ENCODE measurements at regions not wholly inside any gene's neighbourhood (a gene's known extent, or its start where the extent isn't known, plus 50 kb on each side); places are given as distances from the start of the nearest gene placed in this dataset.

- ATAC-seq (ENCODE audit: low read depth in 2 of 2) (no peak), DNase-seq (no peak)
- Histone ChIP-seq H3K4me1 (ENCODE audit: control insufficient read depth, insufficient read depth, low read length, poor library complexity, severe bottlenecking) (no peaks in the 10 kb centered on the region), H3K36me3 (ENCODE audit: control insufficient read depth, insufficient read depth, low read length) (no peaks in the 10 kb centered on the region), H3K4me3 (ENCODE audit: low read depth, low read length) (no peak overlapping the region), H3K27me3 (ENCODE audit: control insufficient read depth, insufficient read depth, low read length) (no peaks in the 10 kb centered on the region), H3K27ac (ENCODE audit: insufficient read depth, low read length, poor library complexity, severe bottlenecking) (no peak overlapping the region), H3K9me3 (ENCODE audit: control insufficient read depth in 2 of 2, low read length in 2 of 2) (no peaks in the 10 kb centered on the region)
- Mint-ChIP-seq H3K27ac (no peak overlapping the region), H3K4me1 (no peaks in the 10 kb centered on the region), H3K27me3 (no peaks in the 10 kb centered on the region), H3K36me3 (no peaks in the 10 kb centered on the region), H3K4me3 (no peak overlapping the region), H3K9me3 (peaks cover 0 to 1% (median 0%) of the 10 kb centered on the region in 7 donors)
Observed at GRCh38 chr15:77796046-77796729, 163.5 kb upstream of the LINGO1 start.

- no peaks in the 10 kb centered on the region for H3K27me3 ChIP-seq (ENCODE audit: control insufficient read depth, insufficient read depth, low read length)
- Mint-ChIP-seq H3K9me3 (peaks cover 0 to 3% (median 0%) of the 10 kb centered on the region in 7 donors), H3K27me3 (no peaks in the 10 kb centered on the region), H3K36me3 (no peaks in the 10 kb centered on the region), H3K4me1 (no peaks in the 10 kb centered on the region), H3K4me3 (no peak overlapping the region), H3K27ac (no peak overlapping the region)
- no peaks in the 10 kb centered on the region for H3K9me3 ChIP-seq (ENCODE audit: control insufficient read depth in 2 of 2, low read length in 2 of 2)
- H3K36me3 ChIP-seq (ENCODE audit: control insufficient read depth, insufficient read depth, low read length), result no peaks in the 10 kb centered on the region
- no peak for DNase-seq
- no peak overlapping the region for H3K4me3 ChIP-seq (ENCODE audit: low read depth, low read length)
- ATAC-seq (ENCODE audit: low read depth in 2 of 2), result no peak
- no peak overlapping the region for H3K27ac ChIP-seq (ENCODE audit: insufficient read depth, low read length, poor library complexity, severe bottlenecking)
- H3K4me1 ChIP-seq (ENCODE audit: control insufficient read depth, insufficient read depth, low read length, poor library complexity, severe bottlenecking), result no peaks in the 10 kb centered on the region
Observed at GRCh38 chr15:77795446-77795845, 162.7 kb upstream of the LINGO1 start.

- H3K27me3 ChIP-seq (ENCODE audit: control insufficient read depth, insufficient read depth, low read length), result no peaks in the 10 kb centered on the region
- H3K4me3 Mint-ChIP-seq, result no peak overlapping the region
- H3K27ac Mint-ChIP-seq, result no peak overlapping the region
Observed at GRCh38 chr15:77791941-77792340, 159.2 kb upstream of the LINGO1 start.

GRCh38 chr15:77790481-77790880 lies 157.8 kb upstream of the LINGO1 start:
- H3K27me3 Mint-ChIP-seq, result no peaks in the 10 kb centered on the region

More at GRCh38 chr15:77791941-77792340, 159.2 kb upstream of the LINGO1 start:
- Mint-ChIP-seq H3K36me3 (no peaks in the 10 kb centered on the region), H3K27me3 (no peaks in the 10 kb centered on the region), H3K9me3 (peaks cover 0 to 3% (median 0%) of the 10 kb centered on the region in 7 donors), H3K4me1 (no peaks in the 10 kb centered on the region)
- ATAC-seq (ENCODE audit: low read depth in 2 of 2), result no peak
- Histone ChIP-seq H3K27ac (ENCODE audit: insufficient read depth, low read length, poor library complexity, severe bottlenecking) (no peak overlapping the region), H3K4me3 (ENCODE audit: low read depth, low read length) (no peak overlapping the region), H3K36me3 (ENCODE audit: control insufficient read depth, insufficient read depth, low read length) (no peaks in the 10 kb centered on the region), H3K4me1 (ENCODE audit: control insufficient read depth, insufficient read depth, low read length, poor library complexity, severe bottlenecking) (no peaks in the 10 kb centered on the region), H3K9me3 (ENCODE audit: control insufficient read depth in 2 of 2, low read length in 2 of 2) (no peaks in the 10 kb centered on the region)
- no peak for DNase-seq

GRCh38 chr15:77786956-77787355 lies 154.2 kb upstream of the LINGO1 start:
- Histone ChIP-seq H3K9me3 (ENCODE audit: control insufficient read depth in 2 of 2, low read length in 2 of 2) (no peaks in the 10 kb centered on the region), H3K36me3 (ENCODE audit: control insufficient read depth, insufficient read depth, low read length) (no peaks in the 10 kb centered on the region), H3K27me3 (ENCODE audit: control insufficient read depth, insufficient read depth, low read length) (no peaks in the 10 kb centered on the region), H3K4me3 (ENCODE audit: low read depth, low read length) (no peak overlapping the region), H3K4me1 (ENCODE audit: control insufficient read depth, insufficient read depth, low read length, poor library complexity, severe bottlenecking) (no peaks in the 10 kb centered on the region), H3K27ac (ENCODE audit: insufficient read depth, low read length, poor library complexity, severe bottlenecking) (no peak overlapping the region)
- Mint-ChIP-seq H3K4me3 (no peak overlapping the region), H3K27me3 (no peaks in the 10 kb centered on the region), H3K4me1 (no peaks in the 10 kb centered on the region), H3K27ac (no peak overlapping the region), H3K9me3 (peaks cover 0 to 5% (median 0%) of the 10 kb centered on the region in 7 donors), H3K36me3 (no peaks in the 10 kb centered on the region)
- no peak for ATAC-seq (ENCODE audit: low read depth in 2 of 2)
- DNase-seq, result no peak

More at GRCh38 chr15:77790481-77790880, 157.8 kb upstream of the LINGO1 start:
- Histone ChIP-seq H3K4me3 (ENCODE audit: low read depth, low read length) (no peak overlapping the region), H3K27ac (ENCODE audit: insufficient read depth, low read length, poor library complexity, severe bottlenecking) (no peak overlapping the region), H3K9me3 (ENCODE audit: control insufficient read depth in 2 of 2, low read length in 2 of 2) (no peaks in the 10 kb centered on the region), H3K36me3 (ENCODE audit: control insufficient read depth, insufficient read depth, low read length) (no peaks in the 10 kb centered on the region), H3K27me3 (ENCODE audit: control insufficient read depth, insufficient read depth, low read length) (no peaks in the 10 kb centered on the region), H3K4me1 (ENCODE audit: control insufficient read depth, insufficient read depth, low read length, poor library complexity, severe bottlenecking) (no peaks in the 10 kb centered on the region)
- no peaks in the 10 kb centered on the region for H3K36me3 Mint-ChIP-seq
- no peak for DNase-seq
- ATAC-seq (ENCODE audit: low read depth in 2 of 2), result no peak
- no peaks in the 10 kb centered on the region for H3K4me1 Mint-ChIP-seq
- H3K27ac Mint-ChIP-seq, result no peak overlapping the region
- H3K9me3 Mint-ChIP-seq, result peaks cover 0 to 3% (median 0%) of the 10 kb centered on the region in 7 donors
- no peak overlapping the region for H3K4me3 Mint-ChIP-seq

GRCh38 chr15:77786181-77786890 lies 153.6 kb upstream of the LINGO1 start:
- DNase-seq (no peak), ATAC-seq (ENCODE audit: low read depth in 2 of 2) (no peak)
- no peaks in the 10 kb centered on the region for H3K9me3 ChIP-seq (ENCODE audit: control insufficient read depth in 2 of 2, low read length in 2 of 2)

GRCh38 chr15:77784361-77785292 lies 151.9 kb upstream of the LINGO1 start:
- ATAC-seq (ENCODE audit: low read depth in 2 of 2), result no peak
- Mint-ChIP-seq H3K9me3 (peaks cover 0 to 5% (median 0%) of the 10 kb centered on the region in 7 donors), H3K36me3 (no peaks in the 10 kb centered on the region), H3K27me3 (no peaks in the 10 kb centered on the region), H3K4me3 (no peak overlapping the region), H3K4me1 (no peaks in the 10 kb centered on the region), H3K27ac (peak overlapping the region in 1 of 3 donors; percentile 26)
- H3K9me3 ChIP-seq (ENCODE audit: control insufficient read depth in 2 of 2, low read length in 2 of 2), result no peaks in the 10 kb centered on the region
- H3K27ac ChIP-seq (ENCODE audit: insufficient read depth, low read length, poor library complexity, severe bottlenecking), result no peak overlapping the region
- H3K4me3 ChIP-seq (ENCODE audit: low read depth, low read length), result no peak overlapping the region
- no peaks in the 10 kb centered on the region for H3K27me3 ChIP-seq (ENCODE audit: control insufficient read depth, insufficient read depth, low read length)
- DNase-seq, result peak in 1 of 3 donors; percentile 7
- no peaks in the 10 kb centered on the region for H3K36me3 ChIP-seq (ENCODE audit: control insufficient read depth, insufficient read depth, low read length)
- no peaks in the 10 kb centered on the region for H3K4me1 ChIP-seq (ENCODE audit: control insufficient read depth, insufficient read depth, low read length, poor library complexity, severe bottlenecking)

More at GRCh38 chr15:77786181-77786890, 153.6 kb upstream of the LINGO1 start:
- Mint-ChIP-seq H3K4me1 (no peaks in the 10 kb centered on the region), H3K27ac (no peak overlapping the region), H3K9me3 (peaks cover 0 to 5% (median 0%) of the 10 kb centered on the region in 7 donors), H3K4me3 (no peak overlapping the region), H3K36me3 (no peaks in the 10 kb centered on the region), H3K27me3 (no peaks in the 10 kb centered on the region)
- H3K27me3 ChIP-seq (ENCODE audit: control insufficient read depth, insufficient read depth, low read length), result no peaks in the 10 kb centered on the region
- no peaks in the 10 kb centered on the region for H3K36me3 ChIP-seq (ENCODE audit: control insufficient read depth, insufficient read depth, low read length)
- no peak overlapping the region for H3K27ac ChIP-seq (ENCODE audit: insufficient read depth, low read length, poor library complexity, severe bottlenecking)
- H3K4me1 ChIP-seq (ENCODE audit: control insufficient read depth, insufficient read depth, low read length, poor library complexity, severe bottlenecking), result no peaks in the 10 kb centered on the region
- H3K4me3 ChIP-seq (ENCODE audit: low read depth, low read length), result no peak overlapping the region
